ENCODE measurements at regions not wholly inside any gene's neighbourhood (a gene's known extent, or its start where the extent isn't known, plus 50 kb on each side); places are given as distances from the start of the nearest gene placed in this dataset.

- no peak for DNase-seq
These were observed 219.5 kb upstream of the NUDT4 start for GRCh38 chr12:93158065-93158843.

- no peak for DNase-seq
These were observed 214.3 kb upstream of the NUDT4 start for GRCh38 chr12:93163260-93164036.

DNA sequence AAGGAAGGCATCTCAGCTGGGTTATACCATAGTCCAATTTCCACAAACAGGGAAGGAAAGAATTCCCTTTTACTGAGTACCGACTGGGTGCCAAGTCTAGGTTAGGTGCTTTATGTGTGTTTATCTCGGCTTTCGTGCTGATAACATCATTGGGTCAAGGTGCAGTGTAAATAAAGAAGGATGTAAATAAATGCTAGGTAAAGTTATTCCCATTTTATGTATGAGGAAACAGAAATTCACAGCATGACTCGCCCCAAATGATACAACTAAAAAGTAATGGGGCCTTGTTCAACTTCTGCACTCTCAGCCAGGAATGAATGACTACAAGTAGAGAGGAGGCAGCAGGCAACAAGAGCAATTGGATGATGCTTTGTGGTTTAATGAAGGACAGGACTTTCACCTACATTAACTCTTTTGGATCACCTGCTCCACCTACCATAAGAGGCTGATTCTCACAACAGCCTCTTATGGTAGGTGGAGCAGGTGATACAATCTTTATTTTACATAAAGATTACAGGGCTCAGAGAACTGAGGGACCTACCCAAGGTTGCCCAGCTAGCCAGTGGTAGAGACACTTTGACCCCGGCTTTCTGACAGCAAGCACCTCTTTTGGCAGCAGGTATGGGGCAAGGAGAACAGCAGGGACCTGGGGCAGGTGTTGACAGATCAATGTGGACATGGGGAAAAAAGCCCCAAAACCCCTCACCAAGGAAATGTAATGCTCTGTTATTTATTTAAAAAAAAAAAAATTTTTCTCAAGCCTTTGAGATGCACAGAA, 213.4 kb upstream of the NUDT4 start:
- no peak for DNase-seq

DNA sequence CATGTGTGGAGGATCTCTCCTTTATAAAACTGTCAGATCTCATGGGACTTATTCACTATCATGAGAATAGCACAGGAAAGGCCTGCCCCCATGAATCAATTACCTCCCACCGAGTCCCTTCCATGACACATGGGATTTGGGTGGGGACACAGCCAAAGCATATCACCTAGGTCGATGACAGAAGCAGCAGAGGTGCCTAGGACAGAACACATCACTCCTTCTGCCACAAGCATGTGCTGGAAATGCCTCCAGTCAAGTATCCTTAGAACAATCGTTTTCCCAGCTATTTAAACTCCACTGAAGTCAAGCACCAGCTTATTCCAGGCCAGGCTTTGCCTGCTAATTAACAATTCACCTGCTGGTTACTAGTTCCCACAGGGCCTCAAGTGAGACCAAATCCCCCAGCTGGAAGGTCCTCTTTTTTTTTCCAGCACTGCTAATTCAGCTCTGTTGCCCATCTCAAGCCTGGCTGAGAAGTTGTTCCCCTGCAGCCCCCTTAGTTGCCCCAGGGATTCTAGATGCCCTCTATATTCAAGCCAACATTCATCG, 212.3 kb upstream of the NUDT4 start:
- DNase-seq: no peak

GRCh38 chr12:93166541-93167307, 211.0 kb upstream of the NUDT4 start:
- DNase-seq: no peak

GRCh38 chr12:93167331-93167730, 210.4 kb upstream of the NUDT4 start:
- DNase-seq: no peak

DNA sequence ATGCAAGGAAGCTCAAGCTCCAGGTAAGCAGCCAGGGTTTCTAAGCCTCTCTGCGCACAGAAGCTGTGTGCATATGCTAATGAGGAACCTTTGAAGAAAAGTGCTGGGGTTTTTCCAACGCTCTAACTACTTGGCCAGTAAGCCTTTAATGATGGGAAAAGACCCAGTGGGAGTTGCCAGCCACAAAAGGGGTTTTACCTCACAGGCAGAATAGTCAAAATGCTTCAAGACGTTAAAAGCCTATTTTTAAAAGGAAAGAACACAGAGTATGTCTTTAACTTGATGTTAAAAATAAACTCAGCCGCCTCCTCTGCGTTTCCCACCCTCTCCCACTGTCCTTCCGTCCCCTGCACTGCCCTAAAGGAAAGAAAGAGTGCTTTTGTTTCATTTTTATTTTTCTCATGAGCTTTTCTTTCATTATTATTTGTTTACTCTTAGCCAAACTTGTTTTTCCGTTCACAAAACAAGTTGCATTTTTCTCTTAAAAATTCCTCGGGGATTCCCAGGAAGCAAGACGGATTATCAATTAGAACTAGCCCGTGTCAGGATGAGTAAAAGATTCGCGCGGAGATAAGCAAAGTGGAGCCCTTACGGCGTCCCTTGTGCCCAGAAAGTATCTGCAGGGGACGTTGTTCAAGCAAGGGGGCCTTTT, 209.8 kb upstream of the NUDT4 start:
- DNase-seq: no peak

- no peak for DNase-seq
These were observed 209.0 kb upstream of the NUDT4 start for GRCh38 chr12:93168751-93169150.

- DNase-seq: no peak
These were observed 208.2 kb upstream of the NUDT4 start for GRCh38 chr12:93169536-93169935.

DNA sequence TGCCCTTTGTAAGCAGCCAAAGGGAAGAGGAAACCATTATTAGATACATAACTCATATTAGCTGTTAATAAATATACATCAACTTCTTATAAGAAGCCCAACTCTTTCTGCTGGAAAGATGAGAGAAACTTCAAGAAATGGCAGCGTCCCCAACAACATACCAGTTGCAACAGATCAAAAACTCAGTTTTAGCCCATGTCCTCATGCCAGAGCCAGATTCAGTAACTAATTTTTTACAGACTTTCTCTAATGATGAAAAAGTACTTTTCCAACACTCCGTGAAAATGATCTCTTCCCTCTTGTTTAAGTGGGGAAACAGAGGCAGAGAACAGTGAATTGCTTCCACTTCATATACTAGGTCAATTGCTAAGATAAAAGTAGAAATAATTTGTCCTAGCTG, 206.8 kb upstream of the NUDT4 start:
- DNase-seq: no peak

DNA sequence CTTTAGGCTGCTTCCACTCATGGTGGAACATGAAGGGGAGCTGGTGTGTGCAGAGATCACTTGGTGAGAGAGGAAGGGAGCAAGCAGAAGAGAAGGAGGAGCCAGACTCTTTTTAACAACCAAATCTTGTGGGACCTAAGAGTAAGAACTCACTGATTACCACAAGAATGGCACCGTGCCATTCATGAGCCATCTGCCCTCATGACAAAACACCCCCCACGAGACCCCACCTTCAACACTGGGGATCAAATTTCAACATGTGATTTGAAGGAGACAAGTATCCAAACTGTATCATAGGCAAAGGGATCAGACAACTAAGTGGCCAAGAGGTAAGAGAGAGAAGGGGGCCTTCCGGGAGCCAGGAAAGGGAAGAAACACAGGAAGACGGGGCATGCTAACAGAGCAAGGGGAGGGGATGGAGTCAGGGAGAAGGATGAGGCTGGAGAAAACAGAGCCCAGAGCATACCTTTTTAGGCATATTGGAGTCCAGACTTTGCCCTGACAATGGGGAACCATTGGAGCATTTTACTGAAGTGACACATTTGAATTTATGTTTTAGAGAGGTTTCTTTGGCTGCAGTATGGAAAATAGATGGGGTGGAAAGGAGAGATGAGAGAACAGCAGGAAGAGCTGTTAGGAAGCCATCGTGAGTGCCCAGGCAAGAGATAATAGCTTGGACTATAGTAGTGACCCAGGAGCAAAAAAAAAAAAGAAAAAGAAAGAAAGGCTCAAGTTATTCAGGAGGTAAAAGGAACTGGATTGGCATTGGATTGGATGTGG, 204.4 kb upstream of the NUDT4 start:
- no peak for DNase-seq

GRCh38 chr12:93174048-93174447, 203.7 kb upstream of the NUDT4 start:
- DNase-seq: no peak

DNA sequence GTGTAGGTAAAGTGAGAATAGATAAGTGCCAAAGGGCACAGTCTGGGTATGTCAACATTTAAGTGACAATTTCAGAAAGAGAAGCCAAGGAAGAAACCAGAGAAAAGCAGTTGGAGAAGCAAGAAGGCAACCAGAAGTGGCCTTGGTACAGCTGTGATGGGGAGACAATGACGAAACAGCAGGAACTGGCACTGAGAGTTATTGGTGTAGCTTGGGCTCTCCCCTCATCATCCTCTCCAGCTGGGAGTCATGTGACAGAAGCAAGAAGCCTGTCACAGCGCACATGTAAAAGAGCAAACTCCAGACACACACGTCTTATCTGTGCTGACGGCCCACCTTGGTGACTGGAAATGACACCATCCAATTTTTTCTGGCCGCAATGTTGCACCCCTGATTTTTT, 203.3 kb upstream of the NUDT4 start:
- no peak for DNase-seq

- DNase-seq: no peak
These were observed 201.6 kb upstream of the NUDT4 start for GRCh38 chr12:93176165-93176564.

DNA sequence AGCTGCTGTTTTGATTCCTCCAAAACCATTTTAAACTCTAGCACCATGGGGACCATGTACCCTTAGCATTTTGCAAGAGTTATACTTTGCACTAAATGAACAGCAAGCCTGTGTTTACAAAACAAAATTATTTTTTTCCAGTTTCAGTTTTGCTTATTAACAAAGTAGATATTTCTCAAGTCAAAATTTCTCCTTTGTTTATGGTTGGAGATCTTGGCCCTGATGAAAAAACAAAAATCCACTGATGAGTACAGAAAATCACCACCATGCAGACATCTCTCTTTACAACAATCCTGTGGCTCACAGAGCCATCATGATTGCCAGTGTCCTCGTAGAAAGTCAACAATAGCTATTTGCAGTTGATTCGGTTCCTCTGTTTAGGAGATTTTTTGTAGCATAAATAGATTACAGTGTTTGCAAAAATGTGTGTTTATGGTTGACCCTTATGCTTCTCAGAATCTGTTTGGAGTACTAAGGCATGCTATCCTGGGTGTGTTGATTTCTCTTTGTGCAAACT, 201.1 kb upstream of the NUDT4 start:
- no peak for DNase-seq

DNA sequence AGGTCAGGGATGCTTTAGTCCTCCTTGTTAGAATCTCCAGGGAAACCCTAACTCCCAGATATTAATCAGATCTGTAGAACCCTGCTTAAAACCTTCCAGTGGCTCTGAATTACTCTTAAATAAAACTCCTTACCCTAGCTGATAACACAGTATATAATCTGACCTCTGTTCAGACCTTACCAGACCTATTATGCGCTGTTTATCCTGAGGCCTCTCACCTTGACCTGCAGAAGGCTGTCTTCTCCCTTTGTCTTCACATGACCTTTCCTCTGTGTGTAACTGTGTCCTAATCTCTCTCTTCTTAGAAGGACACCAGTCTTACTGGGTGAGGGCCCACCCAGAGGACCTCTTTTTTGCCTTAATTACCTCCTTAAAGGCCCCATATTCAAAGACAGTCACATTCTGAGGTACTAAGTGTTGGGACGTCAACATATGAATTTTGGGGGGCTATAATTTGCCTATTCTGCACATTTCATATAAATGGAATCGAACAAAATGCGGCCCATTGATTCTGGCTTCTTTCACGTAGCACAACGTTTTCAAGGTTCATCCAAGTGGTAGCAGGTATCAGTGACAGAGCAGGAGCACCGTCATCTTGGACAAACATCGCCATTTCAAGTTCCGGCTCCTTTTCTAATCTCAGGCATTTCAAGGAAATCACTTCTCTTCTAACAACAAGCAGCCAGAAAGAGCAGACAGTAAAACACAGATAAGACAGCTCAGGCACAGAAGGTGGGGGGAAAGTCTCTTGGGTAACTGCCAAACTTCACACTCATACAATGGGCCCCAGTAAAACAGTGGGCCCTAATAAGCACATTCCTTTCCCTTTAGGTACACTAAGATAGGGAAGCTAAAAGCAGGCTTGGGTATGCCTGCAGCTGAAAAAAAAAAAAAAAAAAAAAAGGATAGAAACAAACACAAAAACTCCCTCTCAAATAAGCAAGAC, 200.2 kb upstream of the NUDT4 start:
- DNase-seq: no peak

DNA sequence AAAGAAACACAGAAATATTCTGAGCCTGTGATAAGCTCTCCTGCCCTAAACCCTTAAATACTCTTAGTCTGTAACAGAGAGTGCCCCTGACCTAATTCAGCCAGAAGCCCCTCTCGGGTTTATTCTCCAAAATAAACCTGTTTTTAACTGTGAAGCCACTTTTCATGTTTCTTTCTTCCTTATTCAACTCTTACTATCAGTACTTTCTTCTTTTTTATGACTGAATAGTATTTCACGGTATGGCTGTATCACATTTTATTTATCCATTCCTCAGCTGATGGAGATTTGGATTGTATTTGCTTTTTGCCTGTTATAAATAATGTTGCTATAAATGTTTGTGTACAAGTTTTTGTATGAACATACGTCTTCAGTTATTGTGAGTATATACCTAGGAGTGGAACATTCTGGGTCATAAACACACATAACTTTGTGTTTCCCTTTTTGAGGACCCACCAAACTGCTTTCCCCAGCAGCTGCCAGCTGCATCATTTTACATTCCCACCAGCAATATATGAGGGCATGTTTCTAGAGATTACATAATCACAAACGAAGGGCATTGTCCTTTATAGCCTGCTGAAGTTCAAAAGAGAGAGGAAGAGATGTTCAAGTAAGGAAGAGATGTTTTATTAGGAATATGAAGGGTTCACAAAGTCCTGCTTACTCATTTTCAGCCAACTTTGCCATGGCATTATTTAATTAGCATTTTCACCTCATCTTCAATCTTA, 199.4 kb upstream of the NUDT4 start:
- DNase-seq: no peak

DNA sequence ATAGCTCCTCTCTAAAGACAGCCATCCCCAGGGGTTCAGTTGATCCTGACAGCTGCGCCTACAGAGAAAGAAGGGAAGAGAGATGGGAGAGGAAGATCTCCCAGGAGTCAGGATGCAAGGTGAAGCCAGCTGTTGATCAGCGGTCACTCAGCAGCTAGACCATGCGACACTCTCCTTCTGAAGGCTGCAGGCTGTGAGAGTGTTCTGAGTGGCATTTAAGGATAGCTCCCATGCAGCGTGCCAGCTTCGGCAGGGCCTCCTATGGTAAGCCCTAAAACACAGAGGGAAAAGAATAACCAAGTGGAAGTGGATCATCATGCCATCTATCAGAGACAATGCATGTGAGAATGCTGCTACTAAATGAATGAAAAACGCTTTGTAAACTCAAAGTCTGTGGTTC, 197.9 kb upstream of the NUDT4 start:
- DNase-seq: no peak

- no peak for DNase-seq
These were observed 197.2 kb upstream of the NUDT4 start for GRCh38 chr12:93180566-93180965.
